GM12873 (cell line): ENCODE measurements at regions not wholly inside any gene's neighbourhood (a gene's known extent, or its start where the extent isn't known, plus 50 kb on each side); places are given as distances from the start of the nearest gene placed in this dataset.

Experiments
- TF ChIP-seq, protein P1 (sequence below): IDR thresholded peaks from 2 replicates; pipeline ENCODE4 v1.5.1; 2012; ENCODE audit warnings: low read depth, mild to moderate bottlenecking, moderate library complexity, low read length, control low read depth; ENCODE audit not compliant: insufficient read depth; ENCODE audit errors: missing control alignments

DNA sequence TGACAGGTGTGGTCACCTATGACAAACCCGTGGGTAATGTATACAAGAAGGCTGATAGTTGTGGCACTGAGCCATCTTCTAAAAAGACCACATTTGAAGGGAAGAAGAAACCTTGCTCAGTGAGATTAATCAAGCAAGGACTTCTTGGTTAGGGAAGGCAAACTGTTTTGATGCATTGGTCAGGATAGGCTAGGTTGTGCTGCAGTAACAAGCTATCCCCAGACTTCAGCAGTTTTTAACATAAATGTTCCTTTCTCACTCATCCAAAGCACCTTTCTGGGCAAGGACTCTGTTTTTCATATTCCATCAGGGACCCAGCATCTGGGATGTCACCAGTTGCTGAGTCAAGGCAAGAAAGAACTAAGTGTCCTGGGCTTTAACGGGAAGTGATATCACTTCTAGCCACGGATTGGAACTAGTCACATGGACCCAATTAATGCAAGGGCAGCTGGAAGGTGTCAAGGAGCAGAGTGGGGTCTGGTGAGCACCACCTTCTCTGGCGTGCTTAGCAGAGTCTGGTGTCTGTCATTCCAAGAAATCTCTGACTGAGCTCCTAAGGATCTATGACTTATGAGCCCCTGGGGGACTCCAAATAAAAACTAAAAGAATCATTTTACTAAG, 52.0 kb upstream of the CCL2 start:
- TF ChIP-seq, protein P1, sequence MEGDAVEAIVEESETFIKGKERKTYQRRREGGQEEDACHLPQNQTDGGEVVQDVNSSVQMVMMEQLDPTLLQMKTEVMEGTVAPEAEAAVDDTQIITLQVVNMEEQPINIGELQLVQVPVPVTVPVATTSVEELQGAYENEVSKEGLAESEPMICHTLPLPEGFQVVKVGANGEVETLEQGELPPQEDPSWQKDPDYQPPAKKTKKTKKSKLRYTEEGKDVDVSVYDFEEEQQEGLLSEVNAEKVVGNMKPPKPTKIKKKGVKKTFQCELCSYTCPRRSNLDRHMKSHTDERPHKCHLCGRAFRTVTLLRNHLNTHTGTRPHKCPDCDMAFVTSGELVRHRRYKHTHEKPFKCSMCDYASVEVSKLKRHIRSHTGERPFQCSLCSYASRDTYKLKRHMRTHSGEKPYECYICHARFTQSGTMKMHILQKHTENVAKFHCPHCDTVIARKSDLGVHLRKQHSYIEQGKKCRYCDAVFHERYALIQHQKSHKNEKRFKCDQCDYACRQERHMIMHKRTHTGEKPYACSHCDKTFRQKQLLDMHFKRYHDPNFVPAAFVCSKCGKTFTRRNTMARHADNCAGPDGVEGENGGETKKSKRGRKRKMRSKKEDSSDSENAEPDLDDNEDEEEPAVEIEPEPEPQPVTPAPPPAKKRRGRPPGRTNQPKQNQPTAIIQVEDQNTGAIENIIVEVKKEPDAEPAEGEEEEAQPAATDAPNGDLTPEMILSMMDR = no peak

DNA sequence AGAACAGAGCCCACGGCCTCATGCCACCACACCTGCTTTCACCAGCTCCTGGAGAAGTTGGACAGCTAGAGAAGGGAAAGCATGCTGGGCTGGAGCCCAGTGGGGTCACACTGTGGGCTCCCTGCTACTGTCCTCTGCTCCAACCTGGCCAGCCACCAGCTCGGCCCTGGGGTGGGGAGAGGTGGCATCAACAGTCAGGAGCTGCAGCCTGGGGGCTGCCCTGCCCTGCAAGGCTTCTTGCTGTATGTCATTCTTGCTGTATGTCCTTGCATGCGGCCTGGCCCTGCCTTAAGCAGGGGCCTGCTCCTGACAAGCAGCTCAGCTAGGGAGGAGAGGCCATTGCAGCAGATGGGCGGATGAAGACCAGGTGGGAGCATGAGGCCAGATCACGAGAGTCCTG, 50.7 kb upstream of the CCL2 start:
- TF ChIP-seq, protein P1 = no peak
